ENCODE measurements at regions not wholly inside any gene's neighbourhood (a gene's known extent, or its start where the extent isn't known, plus 50 kb on each side); places are given as distances from the start of the nearest gene placed in this dataset.
"Not testable (repeated sequence)": the region's sequence is repeated elsewhere in the genome, so short reads cannot be mapped to it uniquely, and the experiment has no call there.

- no peak for DNase-seq (ENCODE audit: low spot score)
- no peak for TF ChIP-seq CTCF (IDR thresholded peaks at IDR 0.05; ENCODE audit: extremely low read depth, missing control alignments)
These were observed 118.1 kb upstream of the CHD2 start for GRCh38 chr15:92781925-92782453.

- no peak for TF ChIP-seq CTCF (IDR thresholded peaks at IDR 0.05; ENCODE audit: extremely low read depth, missing control alignments)
- DNase-seq (ENCODE audit: low spot score): no peak
These were observed 113.0 kb upstream of the CHD2 start for GRCh38 chr15:92787116-92787515.

GRCh38 chr15:92788196-92788595, 111.9 kb upstream of the CHD2 start:
- no peak for DNase-seq (ENCODE audit: low spot score)
- no peak for TF ChIP-seq CTCF (IDR thresholded peaks at IDR 0.05; ENCODE audit: extremely low read depth, missing control alignments)

GRCh38 chr15:92788793-92789192, 111.3 kb upstream of the CHD2 start:
- not testable (repeated sequence) for DNase-seq (ENCODE audit: low spot score)

GRCh38 chr15:92796161-92796611, 103.9 kb upstream of the CHD2 start:
- DNase-seq (ENCODE audit: low spot score): no peak
- no peak for TF ChIP-seq CTCF (IDR thresholded peaks at IDR 0.05; ENCODE audit: extremely low read depth, missing control alignments)

GRCh38 chr15:92797168-92798052, 102.7 kb upstream of the CHD2 start:
- TF ChIP-seq CTCF (IDR thresholded peaks at IDR 0.05; ENCODE audit: extremely low read depth, missing control alignments): peak; percentile 42
- DNase-seq (ENCODE audit: low spot score): peak; percentile 62

- DNase-seq (ENCODE audit: low spot score): no peak
- TF ChIP-seq CTCF (IDR thresholded peaks at IDR 0.05; ENCODE audit: extremely low read depth, missing control alignments): no peak
These were observed 100.1 kb upstream of the CHD2 start for GRCh38 chr15:92800013-92800412.

- not testable (repeated sequence) for DNase-seq (ENCODE audit: low spot score)
These were observed 99.6 kb upstream of the CHD2 start for GRCh38 chr15:92800416-92801055.

- not testable (repeated sequence) for DNase-seq (ENCODE audit: low spot score)
These were observed 98.9 kb upstream of the CHD2 start for GRCh38 chr15:92801056-92801773.

Data from GM20000 (cell line).